Fibroblast of skin of back (primary cell): ENCODE measurements at regions not wholly inside any gene's neighbourhood (a gene's known extent, or its start where the extent isn't known, plus 50 kb on each side); places are given as distances from the start of the nearest gene placed in this dataset.
A peak's percentile ranks its signal among the peaks of the same experiment; 100 is the strongest.

ENCODE experiments used
- DNase-seq: peaks from one replicate; pipeline ENCODE4 v3.0.0-alpha.2; 2013

DNA sequence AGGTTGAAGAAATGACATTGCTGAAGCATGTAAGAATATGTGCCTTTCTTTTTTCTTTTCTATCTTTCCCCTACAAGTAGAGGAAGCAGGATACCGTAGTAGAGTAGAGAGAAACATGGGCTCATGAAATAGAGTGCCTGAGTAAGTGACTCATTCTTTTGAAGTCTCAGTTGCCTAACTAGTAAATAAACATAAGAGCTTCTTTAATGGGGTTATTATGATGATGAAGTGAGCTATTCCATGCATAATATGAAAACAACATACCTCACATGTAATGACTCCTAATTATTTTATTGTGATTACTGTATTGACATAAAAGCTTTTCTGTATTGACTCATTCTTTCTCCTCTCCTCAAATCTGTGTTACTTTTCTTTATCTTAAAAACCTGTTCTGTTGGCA is 1538.2 kb downstream of the TECRL start:
- no peak for DNase-seq

DNA sequence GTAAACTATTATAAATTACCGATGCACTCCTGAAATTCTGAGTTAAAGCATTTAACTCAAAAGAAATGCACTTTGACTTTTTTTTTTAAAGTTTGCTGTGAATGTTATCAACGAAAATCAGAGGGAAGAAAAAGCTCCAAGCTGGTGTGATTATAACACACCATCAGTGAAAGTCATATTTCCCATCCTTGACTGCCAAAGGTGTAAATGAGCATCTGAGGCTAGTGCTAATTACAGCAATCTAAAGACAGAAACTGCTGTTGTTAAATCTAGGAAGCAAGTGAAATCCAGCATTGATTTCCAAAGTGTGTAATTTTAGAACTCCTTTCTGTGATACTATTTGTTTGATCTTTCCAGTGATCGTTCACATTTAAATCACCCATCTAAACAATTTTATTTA is 1538.8 kb downstream of the TECRL start:
- no peak for DNase-seq

DNA sequence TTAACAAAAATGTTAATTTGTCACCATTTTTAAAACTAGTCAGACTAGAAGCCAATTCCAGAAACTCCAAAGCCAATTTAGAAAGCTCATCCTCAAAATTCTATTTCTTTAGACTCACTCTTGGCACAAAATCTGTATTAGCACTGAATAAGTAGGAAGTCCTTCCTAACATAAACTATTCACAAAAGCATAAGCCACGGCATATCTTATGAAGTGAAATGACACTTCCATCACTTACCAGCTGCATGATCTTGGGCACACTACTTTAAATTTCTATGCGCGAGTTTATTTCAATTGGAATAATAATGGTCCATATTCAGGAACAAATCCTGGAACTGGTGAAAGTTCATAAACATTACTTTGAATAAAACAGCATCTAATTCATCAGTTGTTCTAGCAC is 1544.0 kb downstream of the TECRL start:
- no peak for DNase-seq

DNA sequence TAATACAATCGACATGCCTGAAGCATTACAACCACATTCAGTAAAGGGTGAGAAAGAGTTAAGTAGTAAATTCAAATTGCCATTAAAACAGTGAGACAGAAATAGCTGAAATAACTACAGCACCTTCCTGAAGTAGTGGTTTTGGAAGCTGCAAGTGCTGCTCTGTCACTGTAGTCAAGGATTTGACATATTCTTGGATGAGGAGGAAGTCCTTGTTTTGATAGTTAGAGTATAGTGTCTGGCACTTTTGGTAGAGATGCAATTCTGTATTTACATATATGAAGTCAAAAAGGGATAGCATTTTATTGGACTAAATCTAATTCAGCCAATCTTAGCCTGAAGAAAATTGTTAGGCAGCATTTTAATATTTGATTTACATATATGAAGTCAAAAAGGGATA is 1559.6 kb downstream of the TECRL start:
- DNase-seq, result no peak

DNA sequence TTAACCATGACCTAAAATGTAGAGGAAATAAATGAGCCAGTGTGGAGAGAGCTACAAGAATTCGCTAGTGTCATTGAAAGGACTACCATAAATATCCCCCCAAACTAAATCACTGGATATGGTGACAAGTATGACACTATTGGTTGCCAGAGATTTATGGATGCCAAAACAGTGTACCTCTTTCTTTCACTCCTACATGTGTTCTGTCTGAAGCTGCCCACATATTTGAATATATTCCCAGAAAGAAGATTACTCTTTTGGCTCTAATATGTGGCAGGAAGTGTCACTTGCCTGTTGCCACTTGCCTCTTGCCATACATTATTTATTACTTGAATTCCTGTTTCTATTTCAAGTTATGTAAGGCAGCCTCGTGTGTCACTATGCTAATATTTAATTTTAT is 1573.6 kb downstream of the TECRL start:
- DNase-seq, result no peak

DNA sequence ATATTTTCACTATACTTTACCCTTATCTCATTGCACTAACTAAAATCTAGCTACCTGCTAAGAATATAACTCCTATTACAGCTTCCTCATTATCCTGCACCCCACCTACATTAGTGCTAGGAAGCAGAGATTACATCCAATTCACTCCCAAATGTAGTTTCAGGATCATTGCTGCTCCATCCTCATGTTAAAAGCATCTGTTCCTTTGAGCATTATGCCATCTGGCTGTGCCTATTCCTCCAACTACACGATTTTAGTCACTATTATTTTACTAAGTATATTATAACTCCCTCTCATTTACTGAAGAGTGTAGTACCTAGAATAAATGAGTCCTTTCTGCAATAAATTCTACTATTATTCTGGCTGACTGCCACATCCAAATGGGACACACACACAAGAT is 1586.9 kb downstream of the TECRL start:
- DNase-seq, result no peak

DNA sequence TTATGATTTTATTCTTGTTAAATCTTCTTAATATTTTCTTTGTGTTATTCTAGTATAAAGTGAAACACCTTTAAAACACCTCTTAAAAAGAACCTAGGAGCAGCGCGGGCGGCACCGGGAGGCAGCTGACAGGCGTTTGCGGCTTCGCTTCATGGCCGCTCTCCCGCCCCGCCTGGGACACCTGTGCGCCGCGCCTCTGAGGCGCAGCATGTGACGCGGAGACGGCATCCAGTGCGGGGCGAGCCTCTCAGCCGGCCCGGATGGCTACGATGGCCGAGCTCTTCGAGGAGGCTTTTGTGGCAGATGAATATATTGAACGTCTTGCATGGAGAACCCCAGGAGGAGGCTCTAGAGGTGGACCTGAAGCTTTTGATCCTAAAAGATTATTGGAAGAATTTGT is 1592.7 kb downstream of the TECRL start:
- DNase-seq, result no peak

DNA sequence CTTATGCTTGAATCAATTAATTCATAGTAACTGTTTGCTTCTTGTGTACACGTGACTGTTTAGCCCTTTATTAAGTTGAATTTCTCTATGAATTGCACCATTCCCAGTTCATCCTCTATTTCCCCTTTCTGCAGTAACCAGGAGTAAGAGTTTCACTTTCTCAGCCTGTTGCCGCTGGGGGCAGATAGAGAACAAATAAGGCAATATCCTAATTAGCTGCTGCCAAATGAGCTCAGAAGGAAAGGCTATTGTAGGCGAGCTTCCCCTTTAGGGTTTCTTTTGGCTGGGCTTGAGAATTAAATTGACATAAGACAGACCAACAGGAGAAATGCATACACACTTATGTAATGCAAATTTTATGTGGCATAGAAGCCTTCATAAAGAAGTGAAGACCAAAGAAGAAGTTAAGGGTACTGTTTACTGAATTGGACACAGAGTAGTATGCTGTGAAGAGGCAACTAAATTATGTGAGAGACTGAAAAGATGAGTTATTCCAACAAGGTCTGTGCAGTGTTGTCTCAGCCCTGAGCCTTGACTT is 1594.7 kb downstream of the TECRL start:
- no peak for DNase-seq

DNA sequence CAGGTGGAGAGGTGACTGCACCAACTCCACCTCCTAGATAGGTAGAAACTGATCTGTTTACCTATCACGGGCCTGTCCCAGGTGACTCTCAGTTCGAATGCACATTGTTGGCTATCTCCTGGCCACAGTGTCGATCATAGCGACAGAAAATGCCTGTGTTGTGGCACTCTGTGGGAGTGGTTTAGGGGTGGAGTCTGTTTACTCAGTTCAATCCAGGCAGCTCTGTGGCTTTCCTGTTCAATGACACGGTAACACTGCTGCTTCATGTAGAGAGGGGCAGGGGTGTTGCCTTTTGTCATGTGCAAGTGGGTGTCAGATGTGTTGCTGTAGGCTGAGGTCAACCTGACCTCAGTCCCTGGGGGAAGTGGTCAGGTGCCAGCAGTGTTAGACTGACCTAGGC is 1602.4 kb downstream of the TECRL start:
- DNase-seq, result no peak

DNA sequence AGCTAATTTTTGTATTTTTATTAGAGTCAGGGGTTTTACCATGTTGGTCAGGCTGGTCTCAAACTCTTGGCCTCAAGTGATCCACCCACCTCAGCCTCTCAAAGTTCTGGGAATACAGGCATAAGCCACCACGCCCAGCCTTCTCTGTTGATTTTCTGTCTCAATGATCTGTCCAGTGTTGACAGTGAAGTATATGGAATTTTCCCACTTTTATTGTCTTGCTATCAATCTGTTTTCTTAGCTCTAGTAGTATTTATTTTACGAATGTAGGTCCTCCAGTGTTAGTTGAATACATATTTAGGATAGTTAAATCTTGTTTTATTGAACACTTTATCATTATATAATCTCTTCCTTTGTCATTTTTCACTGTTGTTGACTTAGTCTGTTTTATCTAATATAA is 1603.9 kb downstream of the ADGRL3 start:
- DNase-seq, result no peak

DNA sequence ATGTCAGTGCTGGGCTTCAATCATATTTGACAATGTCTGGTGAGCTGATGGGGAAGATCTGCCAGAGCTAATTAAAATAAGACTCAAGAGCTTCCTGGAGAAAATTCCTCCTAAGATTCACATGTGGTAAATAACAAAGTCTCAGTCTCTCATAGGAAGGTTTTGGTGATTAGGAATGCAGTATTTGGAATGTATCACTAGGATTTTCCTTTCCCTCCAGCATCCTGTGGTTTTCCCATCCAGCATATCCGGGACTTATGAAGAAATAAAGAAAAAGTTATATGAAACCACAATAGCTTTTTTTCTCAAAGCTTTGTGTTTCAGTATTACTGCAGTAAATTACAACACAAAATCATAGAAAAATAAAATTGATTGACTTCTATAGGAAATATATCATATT is 1597.1 kb downstream of the ADGRL3 start:
- peak; percentile 26 for DNase-seq

DNA sequence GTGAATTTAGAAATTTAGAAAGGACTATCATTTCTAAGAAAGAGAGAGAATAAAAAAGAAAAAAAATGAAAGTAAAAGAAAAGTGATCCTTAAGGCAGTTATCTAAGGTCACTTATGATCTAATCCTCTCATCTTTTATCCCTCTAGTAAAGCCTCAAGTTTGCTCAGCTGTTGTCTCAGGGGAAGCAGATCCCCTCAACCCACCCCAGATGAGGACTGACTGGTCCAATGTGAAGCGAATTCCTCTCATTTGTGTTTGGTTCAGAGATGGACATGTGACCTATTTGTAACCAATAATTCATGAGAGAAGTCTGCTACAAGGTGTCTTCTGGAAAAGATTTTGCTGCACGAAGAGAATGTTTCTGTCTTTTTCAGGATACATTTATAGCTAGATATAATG is 1591.3 kb downstream of the ADGRL3 start:
- no peak for DNase-seq

DNA sequence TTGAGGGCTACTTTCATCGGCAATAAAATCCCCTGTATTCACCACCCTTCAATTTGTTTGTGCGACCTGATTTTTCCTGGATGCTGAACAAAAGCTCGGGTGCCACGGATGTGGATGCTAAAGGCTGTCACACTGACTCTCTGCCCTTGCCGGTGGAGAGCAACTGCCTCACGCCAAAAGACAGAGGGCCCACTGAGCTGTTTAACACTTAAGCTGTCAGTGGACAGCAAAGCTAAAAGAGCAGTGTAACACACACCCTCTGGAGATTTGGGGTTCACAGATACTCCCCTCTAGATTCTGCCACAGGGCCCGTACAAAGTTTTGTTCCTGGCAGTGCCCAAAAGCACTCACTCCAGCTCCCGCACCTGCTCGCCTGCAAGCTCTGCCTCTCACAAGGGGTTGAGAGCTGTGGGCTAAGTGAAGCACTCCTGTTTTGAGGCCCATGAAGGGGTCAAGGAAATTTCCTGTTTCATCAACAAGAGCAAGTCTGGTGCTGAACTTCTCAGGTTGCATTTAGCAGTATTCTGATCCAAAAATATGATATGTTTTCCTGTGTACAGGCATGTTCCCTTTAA is 1571.9 kb downstream of the ADGRL3 start:
- no peak for DNase-seq

DNA sequence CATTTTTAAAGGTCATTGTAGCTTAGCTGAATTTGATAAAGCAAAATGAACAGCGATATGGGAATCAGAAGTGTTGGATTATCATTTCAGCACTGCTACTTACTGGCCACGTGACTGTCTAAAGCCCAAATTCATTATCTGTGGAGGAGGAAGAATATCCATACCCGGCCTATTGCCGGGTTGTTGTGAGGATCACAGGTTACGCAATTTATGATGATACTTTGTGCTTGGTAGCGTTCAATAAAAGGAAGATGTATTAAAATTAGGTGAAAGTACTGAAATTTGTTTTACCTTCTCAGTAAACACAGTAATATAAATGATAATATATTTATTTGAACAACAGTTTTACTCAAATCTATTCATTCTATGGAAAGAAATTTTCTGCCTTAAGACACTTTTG is 1540.2 kb downstream of the ADGRL3 start:
- DNase-seq, result no peak

DNA sequence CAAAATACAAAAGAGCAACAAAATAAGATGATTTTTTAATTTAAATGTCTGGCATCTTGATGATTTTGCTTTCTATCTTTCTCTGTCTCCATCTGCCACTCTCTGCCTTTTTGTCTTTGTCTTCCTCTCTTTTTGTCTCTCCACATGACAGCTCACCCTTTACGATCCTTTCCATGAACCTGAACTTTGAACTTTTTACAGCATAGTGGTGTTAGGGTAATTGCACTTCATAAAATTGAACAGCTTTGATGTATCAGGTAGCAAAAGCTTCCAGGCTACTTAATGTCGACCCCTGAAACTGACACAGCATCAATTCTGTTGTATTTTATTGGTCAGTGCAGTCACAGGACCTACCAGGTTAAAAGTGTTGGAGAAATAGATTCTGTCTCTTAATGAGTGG is 1517.0 kb downstream of the ADGRL3 start:
- no peak for DNase-seq

DNA sequence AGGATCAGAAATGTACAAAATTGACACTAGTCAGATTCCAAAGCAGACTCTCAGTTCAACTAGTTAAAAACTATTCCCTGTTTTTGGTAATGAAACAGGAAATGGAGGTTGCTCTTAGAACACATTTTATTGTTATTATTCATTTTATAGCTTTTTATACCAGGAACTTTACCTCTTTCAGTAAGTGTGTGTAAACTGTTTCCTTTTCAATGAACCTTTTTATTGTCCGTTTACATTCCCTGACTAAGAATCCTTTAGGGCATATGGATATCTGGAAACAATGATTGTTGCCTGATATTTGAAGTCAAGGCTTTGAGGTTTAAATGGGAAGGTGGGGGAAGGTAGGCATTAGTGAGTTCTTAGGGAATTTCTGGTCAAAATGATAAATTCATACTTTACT is 1511.4 kb downstream of the ADGRL3 start:
- no peak for DNase-seq

DNA sequence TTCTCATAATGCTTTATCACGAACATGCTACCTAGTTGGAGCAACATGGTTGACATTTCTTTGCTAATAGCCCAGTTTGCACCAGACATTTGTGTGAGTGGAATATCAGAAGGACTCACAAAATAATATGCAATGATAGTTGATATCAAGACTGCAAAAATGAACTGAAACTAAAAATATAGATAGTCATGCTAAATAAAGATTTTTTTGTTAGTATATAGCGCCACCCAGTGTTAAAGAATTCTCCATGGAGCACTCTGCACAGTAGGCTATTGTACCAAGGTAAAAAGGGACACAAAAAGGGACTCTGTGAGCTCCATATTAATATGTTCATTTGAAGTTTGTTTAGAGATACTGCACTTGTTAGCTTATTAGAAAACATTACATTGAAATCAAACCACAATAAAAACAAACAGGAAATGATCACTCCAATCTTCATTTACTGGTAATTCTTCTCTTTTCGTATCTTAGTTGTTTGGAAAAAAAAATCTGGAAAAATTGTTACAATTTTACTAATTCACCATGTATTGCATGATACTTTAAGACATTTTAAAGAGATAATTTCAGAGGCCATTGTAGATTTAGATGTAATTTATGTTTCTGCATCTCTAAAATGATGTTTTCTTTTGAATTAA is 1509.6 kb downstream of the ADGRL3 start:
- DNase-seq, result peak; percentile 33

DNA sequence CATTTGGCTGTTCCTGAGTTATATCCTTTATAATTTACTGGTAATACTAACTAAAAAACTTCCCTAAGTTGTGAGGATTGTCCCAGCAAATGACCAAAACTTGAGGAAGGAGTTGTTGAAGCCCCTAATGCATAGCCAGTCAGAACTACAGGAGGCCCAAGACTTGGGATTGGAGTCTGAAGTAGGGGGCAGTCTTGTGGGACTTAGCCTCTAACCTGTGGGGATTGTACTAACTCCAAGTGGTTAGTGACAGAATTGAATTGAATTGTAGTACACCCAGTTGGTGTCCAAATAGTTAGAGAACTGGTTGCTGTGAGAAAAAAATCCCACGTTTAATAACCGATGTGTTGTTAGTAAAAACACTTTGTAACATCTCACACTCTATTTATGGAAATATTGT is 1506.3 kb downstream of the ADGRL3 start:
- DNase-seq, result no peak

DNA sequence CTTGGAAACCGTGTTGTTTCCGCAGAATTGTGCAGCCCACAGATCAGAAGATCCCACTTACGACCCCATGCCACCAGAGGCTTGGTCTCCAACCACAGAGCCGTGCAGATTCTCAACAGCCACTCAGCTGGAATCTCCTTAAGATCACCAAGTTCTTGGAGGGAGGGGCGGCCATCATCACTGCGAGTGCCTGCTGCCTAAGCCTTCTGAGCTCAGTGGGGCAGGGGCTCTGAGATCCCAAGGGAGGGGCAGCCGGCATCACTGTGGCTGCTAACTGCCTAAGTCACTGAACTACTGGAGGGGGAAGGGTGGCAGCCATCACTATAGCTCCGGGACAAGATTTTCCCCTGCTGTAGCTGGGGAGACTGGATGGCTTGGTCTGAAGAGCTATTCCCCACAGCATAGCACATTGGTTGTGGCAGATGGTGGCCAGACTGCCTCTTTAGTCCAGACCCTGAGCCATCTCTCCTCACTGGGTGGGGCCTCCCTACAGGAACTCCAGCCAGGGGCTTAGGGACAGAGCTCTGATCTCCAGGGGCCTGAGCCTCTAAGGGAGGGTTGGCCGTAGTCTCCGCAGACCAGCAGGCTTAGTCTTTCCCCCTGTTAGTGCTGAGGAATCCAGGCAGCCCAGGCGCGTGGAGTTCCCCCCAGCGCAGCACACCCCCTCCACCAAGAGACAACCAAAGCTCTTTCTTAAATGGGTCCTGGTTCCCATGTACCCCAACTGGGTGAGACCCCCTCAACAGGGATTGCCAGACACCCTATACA is 1483.9 kb downstream of the ADGRL3 start:
- no peak for DNase-seq

DNA sequence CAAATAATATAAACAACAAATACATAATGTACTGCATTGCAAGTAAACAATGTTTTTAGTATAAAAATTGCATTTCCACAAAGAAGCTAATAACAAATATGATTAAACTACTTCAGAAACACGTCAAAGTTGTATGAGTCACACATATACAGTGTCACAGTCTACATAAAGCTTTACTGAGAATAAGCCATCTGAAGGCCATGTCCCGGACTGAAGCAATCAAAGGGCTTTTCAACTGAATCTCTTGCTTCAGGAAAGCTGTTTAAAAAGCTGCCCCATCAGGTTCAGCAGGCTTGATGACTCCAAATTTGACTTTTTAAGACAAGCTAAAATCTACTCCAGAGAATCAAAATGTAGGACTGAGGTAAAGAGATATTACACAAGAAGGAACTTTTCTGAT is 1476.8 kb downstream of the ADGRL3 start:
- no peak for DNase-seq

DNA sequence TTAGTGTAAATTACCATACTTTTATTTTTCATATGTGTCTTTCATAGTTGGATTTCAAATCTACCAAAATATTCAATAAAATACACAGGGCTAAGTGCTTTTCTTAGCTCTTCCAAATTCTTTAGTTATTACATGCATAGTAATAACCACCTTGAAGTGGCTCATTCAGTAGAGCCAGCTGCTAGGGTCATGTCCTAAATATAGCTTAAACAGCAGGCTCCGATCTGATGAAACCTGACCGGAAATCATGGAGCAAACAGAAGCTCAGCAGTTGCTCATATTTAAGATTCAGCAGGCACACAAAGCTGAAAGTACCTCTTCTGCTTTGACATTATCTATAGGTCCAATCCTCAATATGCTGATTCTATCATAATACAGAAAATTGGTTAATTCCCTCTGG is 1470.4 kb downstream of the ADGRL3 start:
- peak; percentile 44 for DNase-seq

DNA sequence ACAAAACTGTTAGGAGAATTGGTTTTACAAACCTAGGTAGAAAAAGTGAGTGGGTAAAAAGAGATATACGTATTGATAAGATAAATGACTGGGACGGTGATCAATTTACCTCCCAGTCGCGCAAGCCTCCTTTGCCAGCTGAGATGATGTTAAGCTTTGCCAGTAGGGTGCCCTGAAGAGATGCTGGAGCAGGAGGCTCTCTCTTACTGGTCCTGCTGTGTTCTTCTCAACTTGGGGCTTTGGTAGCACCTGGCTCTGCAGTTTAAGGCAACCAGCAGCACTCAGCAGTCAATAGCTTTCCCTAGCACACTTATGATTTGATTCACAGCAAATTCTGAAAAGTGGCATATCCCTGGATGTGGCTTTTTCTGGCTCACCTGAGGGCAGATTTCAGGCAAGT is 1461.7 kb downstream of the ADGRL3 start:
- no peak for DNase-seq

DNA sequence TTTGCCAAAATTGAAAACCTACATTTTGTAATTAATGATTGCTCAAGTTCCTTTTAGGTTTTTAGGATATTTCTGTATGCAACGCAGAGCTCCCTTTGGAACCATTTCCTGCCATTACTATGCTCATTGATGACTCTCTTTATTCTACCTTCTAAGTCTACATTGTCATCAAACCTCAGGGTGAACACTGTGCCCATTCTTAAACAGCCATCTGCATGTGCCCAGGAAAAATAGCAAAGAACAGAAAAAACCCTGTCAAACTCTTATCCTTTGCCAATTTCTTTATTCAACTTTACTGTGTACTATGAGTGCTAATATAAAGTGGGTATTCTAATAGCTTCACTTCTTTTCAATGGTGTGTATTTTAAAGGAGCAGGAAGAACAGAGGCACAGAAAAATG is 1455.9 kb downstream of the ADGRL3 start:
- no peak for DNase-seq

DNA sequence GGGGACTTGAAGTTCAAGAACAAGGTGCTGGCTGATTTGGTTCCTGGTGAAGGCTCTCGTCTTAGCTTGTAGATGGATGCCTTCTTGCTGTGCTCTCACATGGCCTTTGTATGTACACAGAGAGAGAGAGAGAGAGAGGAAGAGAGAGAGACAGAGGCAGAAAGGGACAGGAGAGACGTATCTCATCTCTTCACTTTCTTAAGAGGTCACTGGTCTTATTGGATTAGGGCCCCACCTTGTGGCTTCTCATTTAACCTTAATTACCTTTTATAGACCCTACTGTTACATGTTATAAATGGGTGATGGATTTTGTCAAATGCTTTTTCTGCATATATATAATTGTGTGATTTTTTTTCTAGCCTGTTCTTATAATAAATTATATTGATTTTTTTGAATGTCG is 1444.2 kb downstream of the ADGRL3 start:
- DNase-seq, result peak; percentile 45
